ENCODE measurements at regions not wholly inside any gene's neighbourhood (a gene's known extent, or its start where the extent isn't known, plus 50 kb on each side); places are given as distances from the start of the nearest gene placed in this dataset.

- Mint-ChIP-seq H3K4me1 (no peaks in the 10 kb centered on the region), H3K36me3 (no peaks in the 10 kb centered on the region), H3K9me3 (no peaks in the 10 kb centered on the region), H3K27ac (no peak overlapping the region), H3K27me3 (ENCODE audit: low read depth in 2 of 2) (peaks cover 0 to 3% of the 10 kb centered on the region in 2 donors), H3K4me3 (no peak overlapping the region)
- DNase-seq (no peak), ATAC-seq (no peak)
- 97% methylated on average over 8 of the region's 8 CpGs for WGBS (ENCODE audit: insufficient coverage)
- Histone ChIP-seq H3K4me3 (ENCODE audit: low read length) (no peak overlapping the region), H3K27me3 (ENCODE audit: control insufficient read depth, insufficient read depth, low read length) (no peaks in the 10 kb centered on the region), H3K4me1 (ENCODE audit: control insufficient read depth, insufficient read depth, low read length) (no peaks in the 10 kb centered on the region), H3K9me3 (ENCODE audit: control insufficient read depth, insufficient read depth, low read length) (no peaks in the 10 kb centered on the region), H3K27ac (ENCODE audit: low read length) (no peak overlapping the region), H3K36me3 (ENCODE audit: control insufficient read depth, insufficient read depth, low read length) (no peaks in the 10 kb centered on the region)
- no peak for TF ChIP-seq CTCF (IDR thresholded peaks at IDR 0.05)
- intact Hi-C loops (cut with micrococcal nuclease), result no loop called here
These were observed 94.8 kb upstream of the SESN3 start for GRCh38 chr11:95325777-95326258.

- ATAC-seq (no peak), DNase-seq (no peak)
- H3K4me1 ChIP-seq (ENCODE audit: control insufficient read depth, insufficient read depth, low read length), result no peaks in the 10 kb centered on the region
- H3K9me3 Mint-ChIP-seq, result no peaks in the 10 kb centered on the region
- no peaks in the 10 kb centered on the region for H3K4me1 Mint-ChIP-seq
- no peak overlapping the region for H3K4me3 ChIP-seq (ENCODE audit: low read length)
- H3K36me3 ChIP-seq (ENCODE audit: control insufficient read depth, insufficient read depth, low read length), result no peaks in the 10 kb centered on the region
- intact Hi-C loops (cut with micrococcal nuclease), result no loop called here
- no peak overlapping the region for H3K27ac Mint-ChIP-seq
- no peak overlapping the region for H3K27ac ChIP-seq (ENCODE audit: low read length)
- TF ChIP-seq CTCF (IDR thresholded peaks at IDR 0.05), result no peak
- no peaks in the 10 kb centered on the region for H3K36me3 Mint-ChIP-seq
- peaks cover 0 to 3% of the 10 kb centered on the region in 2 donors for H3K27me3 Mint-ChIP-seq (ENCODE audit: low read depth in 2 of 2)
- H3K9me3 ChIP-seq (ENCODE audit: control insufficient read depth, insufficient read depth, low read length), result no peaks in the 10 kb centered on the region
- 10% methylated on average over 1 of the region's 1 CpG for WGBS (ENCODE audit: insufficient coverage)
- no peak overlapping the region for H3K4me3 Mint-ChIP-seq
- H3K27me3 ChIP-seq (ENCODE audit: control insufficient read depth, insufficient read depth, low read length), result no peaks in the 10 kb centered on the region
These were observed 93.8 kb upstream of the SESN3 start for GRCh38 chr11:95324826-95325225.

- no peak overlapping the region for H3K4me3 ChIP-seq (ENCODE audit: low read length)
- no peak overlapping the region for H3K27ac ChIP-seq (ENCODE audit: low read length)
- Mint-ChIP-seq H3K9me3 (no peaks in the 10 kb centered on the region), H3K4me1 (no peaks in the 10 kb centered on the region), H3K4me3 (no peak overlapping the region), H3K27ac (no peak overlapping the region), H3K27me3 (ENCODE audit: low read depth in 2 of 2) (peaks cover 0 to 3% of the 10 kb centered on the region in 2 donors), H3K36me3 (no peaks in the 10 kb centered on the region)
- no peak for DNase-seq
- no peaks in the 10 kb centered on the region for H3K9me3 ChIP-seq (ENCODE audit: control insufficient read depth, insufficient read depth, low read length)
- H3K4me1 ChIP-seq (ENCODE audit: control insufficient read depth, insufficient read depth, low read length), result no peaks in the 10 kb centered on the region
- TF ChIP-seq CTCF (IDR thresholded peaks at IDR 0.05), result no peak
- H3K27me3 ChIP-seq (ENCODE audit: control insufficient read depth, insufficient read depth, low read length), result no peaks in the 10 kb centered on the region
- intact Hi-C loops (cut with micrococcal nuclease), result no loop called here
- H3K36me3 ChIP-seq (ENCODE audit: control insufficient read depth, insufficient read depth, low read length), result no peaks in the 10 kb centered on the region
- no peak for ATAC-seq
These were observed 91.5 kb upstream of the SESN3 start for GRCh38 chr11:95322539-95322938.

GRCh38 chr11:95318498-95318897, 87.5 kb upstream of the SESN3 start:
- DNase-seq (no peak), ATAC-seq (no peak)
- intact Hi-C loops (cut with micrococcal nuclease), result no loop called here
- no peaks in the 10 kb centered on the region for H3K36me3 ChIP-seq (ENCODE audit: control insufficient read depth, insufficient read depth, low read length)
- Mint-ChIP-seq H3K9me3 (no peaks in the 10 kb centered on the region), H3K27me3 (ENCODE audit: low read depth in 2 of 2) (peaks cover 0 to 3% of the 10 kb centered on the region in 2 donors), H3K27ac (no peak overlapping the region), H3K4me3 (no peak overlapping the region), H3K36me3 (no peaks in the 10 kb centered on the region), H3K4me1 (no peaks in the 10 kb centered on the region)
- no peaks in the 10 kb centered on the region for H3K27me3 ChIP-seq (ENCODE audit: control insufficient read depth, insufficient read depth, low read length)
- no peaks in the 10 kb centered on the region for H3K9me3 ChIP-seq (ENCODE audit: control insufficient read depth, insufficient read depth, low read length)
- TF ChIP-seq CTCF (IDR thresholded peaks at IDR 0.05), result no peak
- H3K4me3 ChIP-seq (ENCODE audit: low read length), result no peak overlapping the region
- H3K27ac ChIP-seq (ENCODE audit: low read length), result no peak overlapping the region
- no peaks in the 10 kb centered on the region for H3K4me1 ChIP-seq (ENCODE audit: control insufficient read depth, insufficient read depth, low read length)
